H9 (cell line): ENCODE measurements at regions not wholly inside any gene's neighbourhood (a gene's known extent, or its start where the extent isn't known, plus 50 kb on each side); places are given as distances from the start of the nearest gene placed in this dataset.

Experiments used
- DNase-seq: peaks from one replicate; pipeline ENCODE4 v3.0.0-alpha.2; 2017
- H2AFZ ChIP-seq: one replicate; pipeline ENCODE4 v1.6.1; 2013; ENCODE audit warnings: mild to moderate bottlenecking, low read length, control low read depth, moderate library complexity
- H2AK5ac ChIP-seq: 2 replicates; pipeline ENCODE4 v1.6.1; 2013; ENCODE audit warnings: low read length, control low read depth, mixed read lengths; ENCODE audit not compliant: insufficient read length
- H2BK120ac ChIP-seq: one replicate; pipeline ENCODE4 v1.6.1; 2013; ENCODE audit warnings: low read depth, mild to moderate bottlenecking, low read length, control low read depth, inconsistent platforms; ENCODE audit not compliant: poor library complexity, severe bottlenecking
- H2BK12ac ChIP-seq: 2 replicates; pipeline ENCODE4 v1.6.1; 2013; ENCODE audit warnings: low read length, control low read depth, mixed read lengths, low read depth; ENCODE audit not compliant: insufficient read length
- H2BK15ac ChIP-seq: 2 replicates; pipeline ENCODE4 v1.6.1; 2013; ENCODE audit warnings: low read depth, low read length, control low read depth
- H2BK20ac ChIP-seq: one replicate; pipeline ENCODE4 v1.6.1; 2013; ENCODE audit warnings: low read depth, mild to moderate bottlenecking, low read length, control low read depth, inconsistent platforms; ENCODE audit not compliant: poor library complexity, severe bottlenecking
- H2BK5ac ChIP-seq: 2 replicates; pipeline ENCODE4 v1.6.1; 2013; ENCODE audit warnings: low read length, control low read depth, mixed read lengths; ENCODE audit not compliant: insufficient read length
- H3K14ac ChIP-seq: 2 replicates; pipeline ENCODE4 v1.6.1; 2013; ENCODE audit warnings: low read length, control low read depth; ENCODE audit not compliant: insufficient read depth
- H3K18ac ChIP-seq: 2 replicates; pipeline ENCODE4 v1.6.1; 2013; ENCODE audit warnings: low read depth, mild to moderate bottlenecking, mixed read lengths, low read length, control low read depth; ENCODE audit not compliant: insufficient read length
- H3K23ac ChIP-seq: 2 replicates; pipeline ENCODE4 v1.6.1; 2013; ENCODE audit warnings: low read length, control low read depth, mixed read lengths, low read depth; ENCODE audit not compliant: insufficient read length
- H3K23me2 ChIP-seq: 2 replicates; pipeline ENCODE4 v1.6.1; 2013; ENCODE audit warnings: low read depth, mild to moderate bottlenecking, mixed read lengths, low read length, control low read depth; ENCODE audit not compliant: insufficient read length, poor library complexity, severe bottlenecking
- H3K27ac ChIP-seq: 2 replicates; pipeline ENCODE4 v1.5.1; 2013; ENCODE audit warnings: low read length, control low read depth, mixed read lengths, low read depth; ENCODE audit not compliant: insufficient read length
- H3K27me3 ChIP-seq: 2 replicates; pipeline ENCODE4 v1.6.1; 2013; ENCODE audit warnings: low read length, control low read depth, inconsistent platforms; ENCODE audit not compliant: insufficient read depth
- H3K4ac ChIP-seq: 2 replicates; pipeline ENCODE4 v1.6.1; 2013; ENCODE audit warnings: low read depth, mild to moderate bottlenecking, control low read depth, inconsistent platforms, low read length, moderate library complexity
- H3K4me1 ChIP-seq: 2 replicates; pipeline ENCODE4 v1.6.1; 2013; ENCODE audit warnings: low read length, control low read depth, inconsistent platforms; ENCODE audit not compliant: insufficient read depth
- H3K4me2 ChIP-seq: 2 replicates; pipeline ENCODE4 v1.6.1; 2013; ENCODE audit warnings: low read length, control low read depth, mixed read lengths; ENCODE audit not compliant: insufficient read length, insufficient read depth
- H3K56ac ChIP-seq: 2 replicates; pipeline ENCODE4 v1.6.1; 2013; ENCODE audit warnings: low read depth, mild to moderate bottlenecking, mixed read lengths, low read length, control low read depth; ENCODE audit not compliant: insufficient read length
- H3K79me1 ChIP-seq: 2 replicates; pipeline ENCODE4 v1.6.1; 2013; ENCODE audit warnings: low read depth, mild to moderate bottlenecking, moderate library complexity, low read length, control low read depth, inconsistent platforms; ENCODE audit not compliant: insufficient read depth, poor library complexity, severe bottlenecking
- H3K79me2 ChIP-seq: 2 replicates; pipeline ENCODE4 v1.6.1; 2013; ENCODE audit warnings: low read length, control low read depth, inconsistent platforms; ENCODE audit not compliant: insufficient read depth
- H3K9ac ChIP-seq: 2 replicates; pipeline ENCODE4 v1.6.1; 2013; ENCODE audit warnings: low read length, control low read depth, mixed read lengths; ENCODE audit not compliant: insufficient read length; ENCODE audit errors: extremely low read depth
- H3K9me3 ChIP-seq: one replicate; pipeline ENCODE4 v1.6.1; 2013; ENCODE audit warnings: low read depth, low read length, inconsistent platforms; ENCODE audit not compliant: control insufficient read depth
- H3T11ph ChIP-seq: one replicate; pipeline ENCODE4 v1.6.1; 2013; ENCODE audit warnings: mild to moderate bottlenecking, low read length, control low read depth, inconsistent platforms
- H4K20me1 ChIP-seq: one replicate; pipeline ENCODE4 v1.6.1; 2013; ENCODE audit not compliant: control insufficient read depth, insufficient read length, insufficient read depth
- H4K5ac ChIP-seq: 2 replicates; pipeline ENCODE4 v1.6.1; 2013; ENCODE audit warnings: low read depth, mild to moderate bottlenecking, mixed read lengths, low read length, control low read depth; ENCODE audit not compliant: insufficient read length
- H4K8ac ChIP-seq: replicated peaks from 2 replicates; pipeline ENCODE4 v1.6.1; 2013; ENCODE audit warnings: low read length, control low read depth, mixed read lengths, low read depth; ENCODE audit not compliant: insufficient read length
- H4K91ac ChIP-seq: 2 replicates; pipeline ENCODE4 v1.6.1; 2013; ENCODE audit warnings: low read depth, mild to moderate bottlenecking, moderate library complexity, mixed read lengths, low read length, control low read depth; ENCODE audit not compliant: insufficient read length
- H3K27ac Mint-ChIP-seq, 3 experiments: 2 replicates in 2 of 3; 3 replicates in 1 of 3; pipeline ENCODE4 v1.8.0; 2020 to 2021; ENCODE audit warnings: mixed read lengths in 3 of 3, mild to moderate bottlenecking in 1 of 3, moderate library complexity in 1 of 3
- H3K27me3 Mint-ChIP-seq: 2 replicates; pipeline ENCODE4 v1.8.0; 2021; ENCODE audit warnings: low read depth, mild to moderate bottlenecking, moderate library complexity, mixed read lengths
- H3K36me3 Mint-ChIP-seq, 3 experiments: 2 replicates in 2 of 3; 3 replicates in 1 of 3; pipeline ENCODE4 v1.8.0; 2020 to 2021; ENCODE audit warnings: low read depth in 3 of 3, mixed read lengths in 3 of 3; ENCODE audit not compliant: insufficient read depth in 1 of 3
- H3K4me1 Mint-ChIP-seq, 2 experiments: 2 replicates each; pipeline ENCODE4 v1.8.0; 2020; ENCODE audit warnings: mixed read lengths in 2 of 2
- H3K4me3 Mint-ChIP-seq, 2 experiments: 2 replicates in 1 of 2; 3 replicates in 1 of 2; pipeline ENCODE4 v1.8.0; 2020 to 2021; ENCODE audit warnings: mild to moderate bottlenecking in 2 of 2, mixed read lengths in 2 of 2, moderate library complexity in 1 of 2
- H3K9me3 Mint-ChIP-seq, 2 experiments: 2 replicates in 1 of 2; 3 replicates in 1 of 2; pipeline ENCODE4 v1.8.0; 2020; ENCODE audit warnings: mild to moderate bottlenecking in 2 of 2, mixed read lengths in 2 of 2, moderate library complexity in 1 of 2
- WGBS: extraction: QIAGEN DNeasy Blood & Tissue Kit; methylation state at CpG from one replicate; pipeline ENCODE4 v1.1.7; 2013; ENCODE audit warnings: missing lambda C conversion rate, low lambda C conversion rate, mixed read lengths; ENCODE audit not compliant: insufficient read length; ENCODE audit errors: extremely low coverage; 5-methylcytosine and 5-hydroxymethylcytosine counted together
- TF ChIP-seq, protein P1 (sequence below): fragments of 200-600 bp; sonication (generic); conservative IDR thresholded peaks from 3 replicates; pipeline ENCODE4 v1.8.0; 2021; ENCODE audit warnings: antibody characterized with exemption, mild to moderate bottlenecking

DNA sequence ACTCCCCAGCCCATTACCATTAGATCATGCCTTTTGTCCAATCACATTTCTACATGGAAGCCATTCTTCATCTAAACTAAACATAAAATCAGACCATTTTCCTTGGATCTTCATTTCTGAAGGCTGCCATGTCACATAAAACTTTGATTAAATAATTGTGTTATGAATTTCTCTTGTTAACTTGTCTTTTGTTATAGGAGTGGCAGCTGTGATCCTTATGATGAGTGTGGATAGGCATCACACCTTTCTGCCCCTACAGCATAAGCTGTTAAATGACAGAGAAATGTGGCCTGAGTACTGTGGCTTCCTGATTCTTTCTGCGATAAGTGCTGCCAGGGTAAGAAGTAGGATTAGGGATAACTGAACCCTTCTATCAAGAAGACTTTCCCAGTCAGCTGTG, 247.1 kb upstream of the MOCS1 start:
- no peak overlapping the region for H3K4ac ChIP-seq
- no peak overlapping the region for H3K27ac ChIP-seq
- Mint-ChIP-seq H3K27ac (no peak overlapping the region), H3K36me3 (peaks cover 29 to 43% (median 33%) of the 10 kb centered on the region in 3 experiments), H3K9me3 (peaks cover 36 to 49% of the 10 kb centered on the region in 2 experiments), H3K4me3 (no peak overlapping the region), H3K27me3 (peaks cover 10% of the 10 kb centered on the region), H3K4me1 (peaks cover 19 to 32% of the 10 kb centered on the region in 2 experiments)
- no peaks in the 10 kb centered on the region for H4K20me1 ChIP-seq
- H2AFZ ChIP-seq: no peak overlapping the region
- no peaks in the 10 kb centered on the region for H3K23me2 ChIP-seq
- no peak overlapping the region for H3T11ph ChIP-seq
- no peak overlapping the region for H3K14ac ChIP-seq
- no peaks in the 10 kb centered on the region for H3K79me1 ChIP-seq
- no peak overlapping the region for H2AK5ac ChIP-seq
- TF ChIP-seq, protein P1, sequence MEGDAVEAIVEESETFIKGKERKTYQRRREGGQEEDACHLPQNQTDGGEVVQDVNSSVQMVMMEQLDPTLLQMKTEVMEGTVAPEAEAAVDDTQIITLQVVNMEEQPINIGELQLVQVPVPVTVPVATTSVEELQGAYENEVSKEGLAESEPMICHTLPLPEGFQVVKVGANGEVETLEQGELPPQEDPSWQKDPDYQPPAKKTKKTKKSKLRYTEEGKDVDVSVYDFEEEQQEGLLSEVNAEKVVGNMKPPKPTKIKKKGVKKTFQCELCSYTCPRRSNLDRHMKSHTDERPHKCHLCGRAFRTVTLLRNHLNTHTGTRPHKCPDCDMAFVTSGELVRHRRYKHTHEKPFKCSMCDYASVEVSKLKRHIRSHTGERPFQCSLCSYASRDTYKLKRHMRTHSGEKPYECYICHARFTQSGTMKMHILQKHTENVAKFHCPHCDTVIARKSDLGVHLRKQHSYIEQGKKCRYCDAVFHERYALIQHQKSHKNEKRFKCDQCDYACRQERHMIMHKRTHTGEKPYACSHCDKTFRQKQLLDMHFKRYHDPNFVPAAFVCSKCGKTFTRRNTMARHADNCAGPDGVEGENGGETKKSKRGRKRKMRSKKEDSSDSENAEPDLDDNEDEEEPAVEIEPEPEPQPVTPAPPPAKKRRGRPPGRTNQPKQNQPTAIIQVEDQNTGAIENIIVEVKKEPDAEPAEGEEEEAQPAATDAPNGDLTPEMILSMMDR: no peak
- no peak overlapping the region for H2BK120ac ChIP-seq
- H4K5ac ChIP-seq: no peak overlapping the region
- no peak overlapping the region for H2BK12ac ChIP-seq
- no peak overlapping the region for H4K8ac ChIP-seq
- no peaks in the 10 kb centered on the region for H3K27me3 ChIP-seq
- H4K91ac ChIP-seq: no peak overlapping the region
- WGBS: no CpG with 5 or more reads among the region's 1 CpG
- H3K9ac ChIP-seq: no peak overlapping the region
- H3K4me2 ChIP-seq: no peak overlapping the region
- no peak overlapping the region for H3K18ac ChIP-seq
- H2BK15ac ChIP-seq: no peak overlapping the region
- no peak overlapping the region for H2BK5ac ChIP-seq
- H3K4me1 ChIP-seq: no peaks in the 10 kb centered on the region; the same call in 1 of the 2 replicates
- H3K23ac ChIP-seq: no peak overlapping the region
- no peaks in the 10 kb centered on the region for H3K79me2 ChIP-seq
- H3K56ac ChIP-seq: no peak overlapping the region
- H3K9me3 ChIP-seq: no peaks in the 10 kb centered on the region
- no peak for DNase-seq
- H2BK20ac ChIP-seq: no peak overlapping the region
